Endodermal cell (in vitro differentiated cells): ENCODE measurements at regions not wholly inside any gene's neighbourhood (a gene's known extent, or its start where the extent isn't known, plus 50 kb on each side); places are given as distances from the start of the nearest gene placed in this dataset.

ENCODE experiments used
- DNase-seq: peaks from one replicate; pipeline ENCODE4 v3.0.0-alpha.2; 2017
- H3K27ac ChIP-seq: 2 replicates; pipeline ENCODE4 v1.5.1; 2013; ENCODE audit warnings: mild to moderate bottlenecking, low read depth, low read length, moderate library complexity
- H3K27me3 ChIP-seq: 2 replicates; pipeline ENCODE4 v1.6.1; 2013; ENCODE audit warnings: mild to moderate bottlenecking, low read length, moderate library complexity; ENCODE audit not compliant: insufficient read depth, control insufficient read depth, poor library complexity, severe bottlenecking
- H3K36me3 ChIP-seq: 2 replicates; pipeline ENCODE4 v1.7.0; 2013; ENCODE audit warnings: mild to moderate bottlenecking, low read length, moderate library complexity; ENCODE audit not compliant: control insufficient read depth, insufficient read depth
- H3K4me1 ChIP-seq: one replicate; pipeline ENCODE4 v1.7.0; 2013; ENCODE audit warnings: low read length; ENCODE audit not compliant: control insufficient read depth, insufficient read depth
- H3K4me3 ChIP-seq: 2 replicates; pipeline ENCODE4 v1.5.1; 2013; ENCODE audit warnings: mild to moderate bottlenecking, low read length, moderate library complexity
- H3K9ac ChIP-seq: 2 replicates; pipeline ENCODE4 v1.6.1; 2013; ENCODE audit warnings: mild to moderate bottlenecking, low read length, moderate library complexity; ENCODE audit not compliant: poor library complexity, severe bottlenecking; ENCODE audit errors: extremely low read depth
- H3K9me3 ChIP-seq: 2 replicates; pipeline ENCODE4 v1.6.1; 2013; ENCODE audit warnings: mild to moderate bottlenecking, low read length, moderate library complexity; ENCODE audit not compliant: control insufficient read depth
- H3K27ac Mint-ChIP-seq: 2 replicates; pipeline ENCODE4 v1.8.0; 2020; ENCODE audit warnings: mixed read lengths
- H3K27me3 Mint-ChIP-seq: 2 replicates; pipeline ENCODE4 v1.8.0; 2021; ENCODE audit warnings: mild to moderate bottlenecking, mixed read lengths; ENCODE audit not compliant: insufficient read depth
- H3K36me3 Mint-ChIP-seq: 2 replicates; pipeline ENCODE4 v1.8.0; 2020; ENCODE audit warnings: low read depth, mixed read lengths
- H3K4me1 Mint-ChIP-seq: 2 replicates; pipeline ENCODE4 v1.8.0; 2020; ENCODE audit warnings: mixed read lengths
- H3K4me3 Mint-ChIP-seq: 2 replicates; pipeline ENCODE4 v1.8.0; 2020; ENCODE audit warnings: mild to moderate bottlenecking, moderate library complexity, mixed read lengths
- H3K9me3 Mint-ChIP-seq: 2 replicates; pipeline ENCODE4 v1.8.0; 2020; ENCODE audit warnings: mild to moderate bottlenecking, mixed read lengths
- CTCF ChIP-seq: fragments of 200-600 bp; sonication (generic); conservative IDR thresholded peaks from 2 replicates; pipeline ENCODE4 v1.5.0; 2021; ENCODE audit warnings: antibody characterized with exemption, mild to moderate bottlenecking
- WGBS, 2 experiments: methylation state at CpG; one replicate each; pipeline versions ENCODE4 v1.1.5 to v1.1.7; 2013; ENCODE audit warnings: missing lambda C conversion rate in 2 of 2, mixed read lengths in 1 of 2; ENCODE audit not compliant: insufficient coverage in 1 of 2, insufficient read length in 1 of 2; 5-methylcytosine and 5-hydroxymethylcytosine counted together

- no peak for DNase-seq
- Histone ChIP-seq H3K27me3 (no peaks in the 10 kb centered on the region), H3K27ac (no peak overlapping the region), H3K36me3 (no peaks in the 10 kb centered on the region), H3K9ac (no peak overlapping the region), H3K4me1 (no peaks in the 10 kb centered on the region), H3K4me3 (no peak overlapping the region), H3K9me3 (no peaks in the 10 kb centered on the region)
- Mint-ChIP-seq H3K4me1 (peaks cover 20% of the 10 kb centered on the region), H3K27ac (no peak overlapping the region), H3K36me3 (no peaks in the 10 kb centered on the region), H3K27me3 (no peaks in the 10 kb centered on the region), H3K9me3 (peaks cover 8% of the 10 kb centered on the region), H3K4me3 (no peak overlapping the region)
- TF ChIP-seq CTCF, result no peak
- 77 to 83% methylated on average over 3 to 4 of the region's 6 CpGs for WGBS, 2 experiments
Observed at GRCh38 chr3:27824312-27825200, 102.4 kb upstream of the EOMES start.

GRCh38 chr3:27826448-27826847 lies 104.3 kb upstream of the EOMES start:
- no peak for DNase-seq
- H3K36me3 Mint-ChIP-seq, result peaks cover 6% of the 10 kb centered on the region
- Histone ChIP-seq H3K9me3 (peaks cover 9% of the 10 kb centered on the region), H3K27ac (no peak overlapping the region), H3K9ac (no peak overlapping the region), H3K36me3 (no peaks in the 10 kb centered on the region), H3K4me3 (no peak overlapping the region), H3K4me1 (no peaks in the 10 kb centered on the region), H3K27me3 (no peaks in the 10 kb centered on the region)
- H3K4me1 Mint-ChIP-seq, result peaks cover 20% of the 10 kb centered on the region
- H3K27me3 Mint-ChIP-seq, result no peaks in the 10 kb centered on the region
- TF ChIP-seq CTCF, result no peak
- no peak overlapping the region for H3K27ac Mint-ChIP-seq
- H3K9me3 Mint-ChIP-seq, result peaks cover 8% of the 10 kb centered on the region
- H3K4me3 Mint-ChIP-seq, result no peak overlapping the region

- Mint-ChIP-seq H3K27ac (no peak overlapping the region), H3K9me3 (peaks cover 7% of the 10 kb centered on the region), H3K27me3 (no peaks in the 10 kb centered on the region), H3K4me3 (no peak overlapping the region), H3K4me1 (peaks cover 17% of the 10 kb centered on the region), H3K36me3 (peaks cover 8% of the 10 kb centered on the region)
- no peak for DNase-seq
- Histone ChIP-seq H3K9me3 (peaks cover 12% of the 10 kb centered on the region), H3K27me3 (no peaks in the 10 kb centered on the region), H3K4me1 (no peaks in the 10 kb centered on the region), H3K27ac (no peak overlapping the region), H3K4me3 (no peak overlapping the region), H3K36me3 (no peaks in the 10 kb centered on the region), H3K9ac (no peak overlapping the region)
- peak; percentile 68 for TF ChIP-seq CTCF
- 77 to 79% methylated on average over 2 to 3 of the region's 3 CpGs for WGBS, 2 experiments
Observed at GRCh38 chr3:27827041-27827440, 104.9 kb upstream of the EOMES start.
